A673 (cell line): ENCODE measurements at regions not wholly inside any gene's neighbourhood (a gene's known extent, or its start where the extent isn't known, plus 50 kb on each side); places are given as distances from the start of the nearest gene placed in this dataset.

Source experiments
- EZH2 ChIP-seq: fragments of 200-600 bp; sonication (generic); IDR thresholded peaks from 2 replicates; pipeline ENCODE4 v1.6.1; 2017; ENCODE audit warnings: borderline replicate concordance, low read depth, mild to moderate bottlenecking, mixed read lengths, antibody characterized with exemption, low read length; ENCODE audit not compliant: poor library complexity, severe bottlenecking
- TF ChIP-seq, protein P1 (sequence below): fragments of 300-800, 200-600 bp; sonication (generic); conservative IDR thresholded peaks from 2 replicates; pipeline ENCODE4 v1.5.1; 2017; ENCODE audit warnings: low read depth, mild to moderate bottlenecking, antibody characterized with exemption, low read length, moderate library complexity, mixed read lengths

DNA sequence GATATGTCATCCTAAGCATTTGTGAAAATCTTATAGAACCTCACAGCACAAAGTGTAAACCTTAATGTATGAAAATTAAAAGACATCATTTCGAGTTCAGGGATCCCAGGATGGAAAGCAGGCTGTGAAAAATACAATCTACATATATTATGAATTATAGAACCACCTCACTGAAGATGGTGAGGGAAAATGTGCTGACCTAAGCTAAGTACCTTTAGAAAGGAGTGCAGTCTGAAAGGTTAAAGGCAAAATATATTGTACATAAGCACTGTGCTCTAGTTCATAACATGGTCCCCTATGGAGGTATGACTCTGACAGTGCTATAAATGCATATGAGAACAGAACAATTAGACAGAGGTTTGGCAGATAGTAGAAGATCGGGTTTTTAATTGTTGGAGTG is 368.6 kb downstream of the TMA16 start:
- TF ChIP-seq EZH2: no peak
- TF ChIP-seq, protein P1, sequence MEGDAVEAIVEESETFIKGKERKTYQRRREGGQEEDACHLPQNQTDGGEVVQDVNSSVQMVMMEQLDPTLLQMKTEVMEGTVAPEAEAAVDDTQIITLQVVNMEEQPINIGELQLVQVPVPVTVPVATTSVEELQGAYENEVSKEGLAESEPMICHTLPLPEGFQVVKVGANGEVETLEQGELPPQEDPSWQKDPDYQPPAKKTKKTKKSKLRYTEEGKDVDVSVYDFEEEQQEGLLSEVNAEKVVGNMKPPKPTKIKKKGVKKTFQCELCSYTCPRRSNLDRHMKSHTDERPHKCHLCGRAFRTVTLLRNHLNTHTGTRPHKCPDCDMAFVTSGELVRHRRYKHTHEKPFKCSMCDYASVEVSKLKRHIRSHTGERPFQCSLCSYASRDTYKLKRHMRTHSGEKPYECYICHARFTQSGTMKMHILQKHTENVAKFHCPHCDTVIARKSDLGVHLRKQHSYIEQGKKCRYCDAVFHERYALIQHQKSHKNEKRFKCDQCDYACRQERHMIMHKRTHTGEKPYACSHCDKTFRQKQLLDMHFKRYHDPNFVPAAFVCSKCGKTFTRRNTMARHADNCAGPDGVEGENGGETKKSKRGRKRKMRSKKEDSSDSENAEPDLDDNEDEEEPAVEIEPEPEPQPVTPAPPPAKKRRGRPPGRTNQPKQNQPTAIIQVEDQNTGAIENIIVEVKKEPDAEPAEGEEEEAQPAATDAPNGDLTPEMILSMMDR: no peak
